Spleen (tissue), 11 donors: ENCODE measurements at regions not wholly inside any gene's neighbourhood (a gene's known extent, or its start where the extent isn't known, plus 50 kb on each side); places are given as distances from the start of the nearest gene placed in this dataset.

Source experiments
- DNase-seq: peaks from one replicate; pipeline ENCODE4 v3.0.0-alpha.2; 2020
- H3K27ac ChIP-seq, 8 donors: fragments of 200-600 bp; sonication (generic) in 7 of 8; 1 replicate in 4 of 8; 2 replicates in 4 of 8; pipeline versions ENCODE4 v1.5.0 to v1.8.0; 2016 to 2021; ENCODE audit warnings: inconsistent platforms in 4 of 8, mild to moderate bottlenecking in 4 of 8, moderate library complexity in 1 of 8
- H3K27me3 ChIP-seq, 7 donors: fragments of 200-600 bp; sonication (generic) in 6 of 7; replicated peaks in 1 of 7; 1 replicate in 4 of 7; 2 replicates in 3 of 7; pipeline versions ENCODE4 v1.5.0 to v1.8.0; 2016 to 2021; ENCODE audit warnings: inconsistent platforms in 3 of 7, mild to moderate bottlenecking in 1 of 7
- H3K36me3 ChIP-seq, 6 donors: fragments of 200-600 bp; sonication (generic) in 5 of 6; 1 replicate in 4 of 6; 2 replicates in 2 of 6; pipeline versions ENCODE4 v1.5.0 to v1.8.0; 2016 to 2021; ENCODE audit warnings: inconsistent platforms in 2 of 6
- H3K4me1 ChIP-seq, 6 donors: fragments of 200-600 bp; sonication (generic) in 5 of 6; 1 replicate in 3 of 6; 2 replicates in 3 of 6; pipeline versions ENCODE4 v1.5.0 to v1.8.0; 2016 to 2021; ENCODE audit warnings: inconsistent platforms in 3 of 6
- H3K4me3 ChIP-seq, 8 donors: fragments of 200-600 bp; sonication (generic) in 7 of 8; 1 replicate in 4 of 8; 2 replicates in 4 of 8; pipeline versions ENCODE4 v1.5.0 to v1.8.0; 2016 to 2021; ENCODE audit warnings: inconsistent platforms in 4 of 8, mild to moderate bottlenecking in 4 of 8, moderate library complexity in 2 of 8
- H3K9me3 ChIP-seq, 8 donors: fragments of 200-600 bp; sonication (generic) in 7 of 8; 1 replicate in 4 of 8; 2 replicates in 4 of 8; pipeline versions ENCODE4 v1.5.0 to v1.8.0; 2016 to 2021; ENCODE audit warnings: inconsistent platforms in 4 of 8
- CTCF ChIP-seq, 11 experiments: fragments of 200-600 bp in 7 of 11; fragments of 450-650 bp in 4 of 11; sonication (generic) in 4 of 11; IDR thresholded peaks in 8 of 11; conservative IDR thresholded peaks in 3 of 11; 1 replicate in 7 of 11; 2 replicates in 4 of 11; pipeline versions ENCODE4 v1.4.0 to v1.8.0; 2016 to 2021; ENCODE audit warnings: antibody characterized with exemption in 11 of 11, inconsistent platforms in 4 of 11, mild to moderate bottlenecking in 1 of 11
- POLR2A ChIP-seq, 3 donors: fragments of 450-650 bp; IDR thresholded peaks; one replicate each; pipeline ENCODE4 v1.5.1; 2017; ENCODE audit warnings: antibody characterized with exemption in 3 of 3, mild to moderate bottlenecking in 1 of 3
- POLR2AphosphoS5 ChIP-seq, 3 donors: sonication (generic); formaldehyde crosslinking; IDR thresholded peaks; one replicate each; pipeline ENCODE4 v1.5.1; 2017; ENCODE audit warnings: antibody characterized with exemption in 3 of 3
- WGBS, 5 donors: extraction: QIAGEN DNeasy Blood & Tissue Kit in 3 of 5; methylation state at CpG; one replicate each; pipeline versions ENCODE4 v1.1.5 to v1.1.7; 2013 to 2018; 5-methylcytosine and 5-hydroxymethylcytosine counted together
- intact Hi-C: fragments of 100-400 bp; cut with DNase I; formaldehyde crosslinking; loops from one replicate; pipeline ENCODE4 v1.15.0; 2023; ENCODE audit warnings: low total_unique reads
- donor health status: healthy with polysubstance abuse.
- donor health status: DM: no; HTN: no; CAD: no; lungs with moderate emphysema.
- donor health status: DM: no; HTN: no; CAD: no.
- donor health status: Bipolar disorder and iron deficiency.
- donor health status: healthy.
- donor health status: DM: no; HTN: no; CAD: no.
- donor health status: DM: yes; HTN: yes; CAD: no.

- DNase-seq: no peak
- Histone ChIP-seq H3K4me1 (no peaks in the 10 kb centered on the region), H3K4me3 (no peak overlapping the region), H3K27me3 (no peaks in the 10 kb centered on the region), H3K9me3 (no peaks in the 10 kb centered on the region), H3K27ac (no peak overlapping the region), H3K36me3 (no peaks in the 10 kb centered on the region)
- TF ChIP-seq CTCF (IDR thresholded peaks at IDR 0.05 in 8 of 11, conservative IDR thresholded peaks at IDR 0.05 in 3 of 11) (no peak), POLR2A (IDR thresholded peaks at IDR 0.05) (no peak), POLR2AphosphoS5 (IDR thresholded peaks at IDR 0.05) (no peak)
- 95 to 100% (median 97%) methylated on average over 1 of the region's 1 CpG for WGBS, 5 donors
- intact Hi-C loops: no loop called here
Measured at GRCh38 chr10:34008656-34009055, 674.2 kb upstream of the NRP1 start.

GRCh38 chr10:34006471-34006870, 672.0 kb upstream of the NRP1 start:
- no peak for TF ChIP-seq POLR2A (IDR thresholded peaks at IDR 0.05)
- no peak for TF ChIP-seq CTCF (IDR thresholded peaks at IDR 0.05 in 8 of 11, conservative IDR thresholded peaks at IDR 0.05 in 3 of 11)
- TF ChIP-seq POLR2AphosphoS5 (IDR thresholded peaks at IDR 0.05): no peak
- no peak for DNase-seq
- H3K9me3 ChIP-seq: no peaks in the 10 kb centered on the region
- no peaks in the 10 kb centered on the region for H3K36me3 ChIP-seq
- intact Hi-C loops: no loop called here
- no peak overlapping the region for H3K27ac ChIP-seq
- no peaks in the 10 kb centered on the region for H3K4me1 ChIP-seq
- H3K27me3 ChIP-seq: no peaks in the 10 kb centered on the region
- 88 to 95% (median 91%) methylated on average over 5 of the region's 5 CpGs for WGBS, 5 donors
- no peak overlapping the region for H3K4me3 ChIP-seq

GRCh38 chr10:34003561-34003960, 669.1 kb upstream of the NRP1 start:
- TF ChIP-seq POLR2AphosphoS5 (IDR thresholded peaks at IDR 0.05) (no peak), CTCF (IDR thresholded peaks at IDR 0.05 in 8 of 11, conservative IDR thresholded peaks at IDR 0.05 in 3 of 11) (no peak), POLR2A (IDR thresholded peaks at IDR 0.05) (no peak)
- H3K36me3 ChIP-seq: no peaks in the 10 kb centered on the region
- H3K27ac ChIP-seq: no peak overlapping the region
- intact Hi-C loops: no loop called here
- no peak for DNase-seq
- peaks cover 0 to 10% (median 0%) of the 10 kb centered on the region in 8 donors for H3K9me3 ChIP-seq
- 72 to 80% (median 76%) methylated on average over 7 of the region's 7 CpGs for WGBS, 5 donors
- H3K27me3 ChIP-seq: no peaks in the 10 kb centered on the region
- H3K4me1 ChIP-seq: no peaks in the 10 kb centered on the region
- no peak overlapping the region for H3K4me3 ChIP-seq

- 56 to 83% (median 73%) methylated on average over 3 of the region's 3 CpGs for WGBS, 5 donors
- no peak overlapping the region for H3K27ac ChIP-seq
- intact Hi-C loops: no loop called here
- H3K27me3 ChIP-seq: no peaks in the 10 kb centered on the region
- no peaks in the 10 kb centered on the region for H3K36me3 ChIP-seq
- no peak for TF ChIP-seq POLR2AphosphoS5 (IDR thresholded peaks at IDR 0.05)
- TF ChIP-seq POLR2A (IDR thresholded peaks at IDR 0.05): no peak
- TF ChIP-seq CTCF (IDR thresholded peaks at IDR 0.05 in 8 of 11, conservative IDR thresholded peaks at IDR 0.05 in 3 of 11): no peak
- no peaks in the 10 kb centered on the region for H3K4me1 ChIP-seq
- peaks cover 0 to 10% (median 0%) of the 10 kb centered on the region in 8 donors for H3K9me3 ChIP-seq
- DNase-seq: no peak
- no peak overlapping the region for H3K4me3 ChIP-seq
Measured at GRCh38 chr10:34002896-34003295, 668.4 kb upstream of the NRP1 start.
